ENCODE measurements at regions not wholly inside any gene's neighbourhood (a gene's known extent, or its start where the extent isn't known, plus 50 kb on each side); places are given as distances from the start of the nearest gene placed in this dataset.

DNA sequence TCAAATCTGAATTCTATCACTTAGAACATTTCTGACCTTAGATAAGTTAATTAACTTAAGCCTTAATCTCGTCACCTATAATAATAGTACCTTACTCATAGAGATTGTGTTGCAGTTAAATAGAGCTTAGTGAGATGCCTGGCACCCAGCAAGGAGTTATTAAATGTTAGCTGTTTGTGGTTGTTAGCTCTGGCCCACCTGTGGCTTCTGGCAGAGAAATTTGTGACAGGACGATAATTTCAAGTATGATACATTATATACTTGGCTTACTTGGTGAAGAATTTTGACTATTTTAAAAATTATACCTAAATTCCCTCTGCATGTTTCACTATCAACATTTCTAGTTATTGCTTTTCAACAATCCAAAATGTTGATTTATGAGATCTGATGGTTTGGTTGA, 102.9 kb upstream of the CEP162 start:
- TF ChIP-seq TCF7L2 (IDR thresholded peaks at IDR 0.05; ENCODE audit: low read depth, low read length): no peak
- TF ChIP-seq, protein P1, sequence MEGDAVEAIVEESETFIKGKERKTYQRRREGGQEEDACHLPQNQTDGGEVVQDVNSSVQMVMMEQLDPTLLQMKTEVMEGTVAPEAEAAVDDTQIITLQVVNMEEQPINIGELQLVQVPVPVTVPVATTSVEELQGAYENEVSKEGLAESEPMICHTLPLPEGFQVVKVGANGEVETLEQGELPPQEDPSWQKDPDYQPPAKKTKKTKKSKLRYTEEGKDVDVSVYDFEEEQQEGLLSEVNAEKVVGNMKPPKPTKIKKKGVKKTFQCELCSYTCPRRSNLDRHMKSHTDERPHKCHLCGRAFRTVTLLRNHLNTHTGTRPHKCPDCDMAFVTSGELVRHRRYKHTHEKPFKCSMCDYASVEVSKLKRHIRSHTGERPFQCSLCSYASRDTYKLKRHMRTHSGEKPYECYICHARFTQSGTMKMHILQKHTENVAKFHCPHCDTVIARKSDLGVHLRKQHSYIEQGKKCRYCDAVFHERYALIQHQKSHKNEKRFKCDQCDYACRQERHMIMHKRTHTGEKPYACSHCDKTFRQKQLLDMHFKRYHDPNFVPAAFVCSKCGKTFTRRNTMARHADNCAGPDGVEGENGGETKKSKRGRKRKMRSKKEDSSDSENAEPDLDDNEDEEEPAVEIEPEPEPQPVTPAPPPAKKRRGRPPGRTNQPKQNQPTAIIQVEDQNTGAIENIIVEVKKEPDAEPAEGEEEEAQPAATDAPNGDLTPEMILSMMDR (IDR thresholded peaks at IDR 0.05): no peak
- TF ChIP-seq, protein P2, sequence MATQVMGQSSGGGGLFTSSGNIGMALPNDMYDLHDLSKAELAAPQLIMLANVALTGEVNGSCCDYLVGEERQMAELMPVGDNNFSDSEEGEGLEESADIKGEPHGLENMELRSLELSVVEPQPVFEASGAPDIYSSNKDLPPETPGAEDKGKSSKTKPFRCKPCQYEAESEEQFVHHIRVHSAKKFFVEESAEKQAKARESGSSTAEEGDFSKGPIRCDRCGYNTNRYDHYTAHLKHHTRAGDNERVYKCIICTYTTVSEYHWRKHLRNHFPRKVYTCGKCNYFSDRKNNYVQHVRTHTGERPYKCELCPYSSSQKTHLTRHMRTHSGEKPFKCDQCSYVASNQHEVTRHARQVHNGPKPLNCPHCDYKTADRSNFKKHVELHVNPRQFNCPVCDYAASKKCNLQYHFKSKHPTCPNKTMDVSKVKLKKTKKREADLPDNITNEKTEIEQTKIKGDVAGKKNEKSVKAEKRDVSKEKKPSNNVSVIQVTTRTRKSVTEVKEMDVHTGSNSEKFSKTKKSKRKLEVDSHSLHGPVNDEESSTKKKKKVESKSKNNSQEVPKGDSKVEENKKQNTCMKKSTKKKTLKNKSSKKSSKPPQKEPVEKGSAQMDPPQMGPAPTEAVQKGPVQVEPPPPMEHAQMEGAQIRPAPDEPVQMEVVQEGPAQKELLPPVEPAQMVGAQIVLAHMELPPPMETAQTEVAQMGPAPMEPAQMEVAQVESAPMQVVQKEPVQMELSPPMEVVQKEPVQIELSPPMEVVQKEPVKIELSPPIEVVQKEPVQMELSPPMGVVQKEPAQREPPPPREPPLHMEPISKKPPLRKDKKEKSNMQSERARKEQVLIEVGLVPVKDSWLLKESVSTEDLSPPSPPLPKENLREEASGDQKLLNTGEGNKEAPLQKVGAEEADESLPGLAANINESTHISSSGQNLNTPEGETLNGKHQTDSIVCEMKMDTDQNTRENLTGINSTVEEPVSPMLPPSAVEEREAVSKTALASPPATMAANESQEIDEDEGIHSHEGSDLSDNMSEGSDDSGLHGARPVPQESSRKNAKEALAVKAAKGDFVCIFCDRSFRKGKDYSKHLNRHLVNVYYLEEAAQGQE (IDR thresholded peaks at IDR 0.05; ENCODE audit: insufficient read depth in 1 of 2, low read depth in 2 of 2, low read length in 1 of 2): no peak
- no peak for TF ChIP-seq POLR2AphosphoS5 (IDR thresholded peaks at IDR 0.05; ENCODE audit: low read depth, low read length)
